Omental fat pad (tissue), 3 donors: ENCODE measurements at regions not wholly inside any gene's neighbourhood (a gene's known extent, or its start where the extent isn't known, plus 50 kb on each side); places are given as distances from the start of the nearest gene placed in this dataset.
A peak's percentile ranks its signal among the peaks of the same experiment; 100 is the strongest.

Experiments used
- ATAC-seq: fragments of 150-250 bp; one replicate; pipeline ENCODE4 v1.9.1; 2016; ENCODE audit warnings: mild to moderate bottlenecking, moderate library complexity; ENCODE audit not compliant: low FRiP score
- DNase-seq: peaks from one replicate; pipeline ENCODE4 v3.0.0-alpha.2; 2019; ENCODE audit warnings: low spot score
- CTCF ChIP-seq, 3 donors: fragments of 450-650 bp; IDR thresholded peaks; one replicate each; pipeline ENCODE4 v1.5.1; 2016 to 2017; ENCODE audit warnings: antibody characterized with exemption in 3 of 3, mild to moderate bottlenecking in 3 of 3, moderate library complexity in 2 of 3

- TF ChIP-seq CTCF (IDR thresholded peaks at IDR 0.05): no peak
- ATAC-seq: no peak
- no peak for DNase-seq
Observed at GRCh38 chr4:166422475-166422874, 549.4 kb downstream of the TLL1 start.

DNA sequence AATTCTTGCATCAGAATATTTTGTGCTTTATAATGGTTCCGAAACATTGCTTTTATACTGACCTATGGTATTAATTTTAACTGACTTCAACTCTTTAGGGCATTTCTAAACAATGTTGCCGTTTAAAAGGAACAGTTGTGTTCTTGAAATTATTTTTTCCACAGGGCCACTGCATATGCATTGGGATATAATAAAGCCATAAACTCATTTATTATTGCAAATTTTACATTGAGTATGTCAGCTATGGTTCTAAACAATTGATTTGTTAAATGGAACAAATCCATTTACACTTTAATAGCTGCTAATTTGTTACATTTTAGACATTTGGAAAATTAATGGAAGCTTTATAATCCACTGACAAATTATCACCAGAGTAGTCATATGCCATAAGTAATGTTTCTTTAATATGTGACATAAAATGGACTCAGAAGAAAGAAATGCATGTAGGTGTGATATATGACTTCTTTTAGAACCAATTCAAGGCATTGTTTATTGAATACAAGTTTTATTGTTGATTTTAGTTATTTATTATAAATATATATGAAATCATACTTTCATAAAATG lies 553.3 kb downstream of the TLL1 start:
- no peak for DNase-seq
- ATAC-seq: no peak
- TF ChIP-seq CTCF (IDR thresholded peaks at IDR 0.05): no peak

DNA sequence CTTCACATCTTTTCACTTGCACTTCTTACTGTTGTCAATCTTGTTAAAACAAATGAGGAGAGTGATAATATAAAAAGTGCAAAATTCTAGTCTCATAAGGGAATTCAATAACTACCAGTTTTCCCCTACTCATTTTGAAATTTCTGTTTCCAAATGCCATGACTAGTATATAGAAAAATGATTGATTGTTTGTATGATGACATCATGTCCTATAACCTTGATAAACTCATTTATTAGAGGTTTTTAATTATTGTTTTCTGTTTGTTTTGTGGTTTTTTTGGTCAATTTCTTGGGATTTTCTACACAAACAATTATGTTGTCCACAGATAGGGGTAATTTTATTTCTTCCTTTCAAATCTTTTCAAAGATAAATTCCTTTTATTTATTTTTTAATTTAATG lies 559.1 kb downstream of the TLL1 start:
- no peak for DNase-seq

DNA sequence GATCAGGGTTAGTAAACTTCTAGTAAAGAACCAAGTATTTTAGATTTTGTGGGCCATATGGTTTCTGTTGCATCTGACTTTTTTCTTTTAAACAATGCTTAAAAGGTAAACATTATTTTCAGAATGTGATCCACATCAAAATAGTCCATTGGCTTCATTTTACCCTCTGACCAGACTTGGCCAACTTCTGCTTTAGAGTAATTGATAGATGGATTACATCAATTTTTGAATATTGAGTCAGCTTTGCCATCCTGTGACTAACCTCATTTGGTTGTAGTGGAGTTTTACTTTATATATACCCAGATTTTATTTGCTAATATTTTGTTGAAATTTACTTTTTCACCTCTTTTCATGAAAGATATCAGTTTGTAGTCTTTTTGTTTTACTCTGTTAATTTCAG lies 559.8 kb downstream of the TLL1 start:
- TF ChIP-seq CTCF (IDR thresholded peaks at IDR 0.05): no peak
- ATAC-seq (no peak), DNase-seq (no peak)

More for the DNA sequence above, 559.1 kb downstream of the TLL1 start:
- TF ChIP-seq CTCF (IDR thresholded peaks at IDR 0.05): no peak
- no peak for ATAC-seq

DNA sequence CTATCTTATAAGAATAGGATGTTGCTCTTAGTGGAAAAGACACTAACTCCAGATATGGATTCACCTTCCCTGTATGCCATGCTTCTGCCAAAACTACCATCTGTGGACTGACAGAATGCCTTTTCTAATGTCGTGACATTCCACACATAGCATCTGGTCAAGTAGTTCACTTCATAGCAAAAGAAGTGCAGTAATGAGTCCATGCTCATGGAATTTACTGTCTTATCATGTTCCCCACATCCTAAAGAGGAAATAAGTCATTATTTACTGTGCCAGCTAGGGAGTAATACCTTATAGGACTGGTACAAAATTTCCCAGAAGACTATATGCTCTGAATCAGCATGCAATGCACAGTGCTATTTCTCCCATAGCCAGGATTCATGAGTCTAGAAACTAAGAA lies 562.4 kb downstream of the TLL1 start:
- ATAC-seq: no peak
- TF ChIP-seq CTCF (IDR thresholded peaks at IDR 0.05): no peak
- no peak for DNase-seq

DNA sequence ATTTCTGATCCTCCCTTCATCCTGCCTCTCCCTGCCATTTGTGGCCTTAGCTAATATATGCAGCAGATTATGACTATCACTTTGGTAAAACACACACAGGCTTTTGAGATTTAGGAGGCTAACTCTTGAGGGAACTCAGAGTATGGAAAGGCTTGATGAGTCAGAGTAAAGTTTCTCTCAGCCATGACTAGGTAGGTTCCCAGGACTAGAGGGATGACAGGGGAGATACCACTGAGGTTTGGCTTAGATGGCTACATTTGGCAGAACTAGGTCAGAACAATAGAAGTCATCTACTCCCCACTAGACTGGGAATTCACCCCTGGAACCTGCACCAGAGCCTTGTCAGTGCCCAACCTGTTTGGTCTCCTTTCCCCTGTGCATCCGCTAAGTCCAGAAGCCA lies 585.7 kb downstream of the TLL1 start:
- ATAC-seq (no peak), DNase-seq (no peak)
- no peak for TF ChIP-seq CTCF (IDR thresholded peaks at IDR 0.05)

GRCh38 chr4:166459621-166460020 lies 586.6 kb downstream of the TLL1 start:
- no peak for DNase-seq
- peak; percentile 67 for ATAC-seq
- TF ChIP-seq CTCF (IDR thresholded peaks at IDR 0.05): no peak
